ENCODE measurements at regions not wholly inside any gene's neighbourhood (a gene's known extent, or its start where the extent isn't known, plus 50 kb on each side); places are given as distances from the start of the nearest gene placed in this dataset.

GRCh38 chr16:85475233-85475632, 137.9 kb upstream of the GSE1 start:
- no peak for DNase-seq (ENCODE audit: low spot score)

- DNase-seq (ENCODE audit: low spot score) = no peak
Measured at GRCh38 chr16:85475691-85476300, 137.3 kb upstream of the GSE1 start.

DNA sequence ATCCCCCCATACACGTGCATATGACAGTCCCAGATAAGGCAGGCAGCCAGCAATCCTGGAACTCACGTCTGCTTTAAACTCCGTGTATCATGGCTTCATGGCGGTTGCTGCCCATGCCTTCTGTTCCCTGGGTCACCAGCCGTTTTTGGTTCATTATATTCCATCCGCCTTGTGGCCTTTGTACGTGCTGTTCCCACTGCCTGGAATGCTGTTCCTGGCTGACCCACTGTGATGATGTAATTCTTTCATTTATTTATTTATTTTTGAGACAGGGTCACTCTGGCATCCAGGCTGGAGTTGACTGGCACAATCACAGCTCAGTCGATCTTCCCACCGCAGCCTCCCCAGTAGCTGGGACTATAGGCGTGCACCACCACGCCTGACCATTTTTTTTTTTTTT, 136.7 kb upstream of the GSE1 start:
- DNase-seq (ENCODE audit: low spot score) = no peak

GRCh38 chr16:85477801-85478363, 135.2 kb upstream of the GSE1 start:
- no peak for DNase-seq (ENCODE audit: low spot score)

DNA sequence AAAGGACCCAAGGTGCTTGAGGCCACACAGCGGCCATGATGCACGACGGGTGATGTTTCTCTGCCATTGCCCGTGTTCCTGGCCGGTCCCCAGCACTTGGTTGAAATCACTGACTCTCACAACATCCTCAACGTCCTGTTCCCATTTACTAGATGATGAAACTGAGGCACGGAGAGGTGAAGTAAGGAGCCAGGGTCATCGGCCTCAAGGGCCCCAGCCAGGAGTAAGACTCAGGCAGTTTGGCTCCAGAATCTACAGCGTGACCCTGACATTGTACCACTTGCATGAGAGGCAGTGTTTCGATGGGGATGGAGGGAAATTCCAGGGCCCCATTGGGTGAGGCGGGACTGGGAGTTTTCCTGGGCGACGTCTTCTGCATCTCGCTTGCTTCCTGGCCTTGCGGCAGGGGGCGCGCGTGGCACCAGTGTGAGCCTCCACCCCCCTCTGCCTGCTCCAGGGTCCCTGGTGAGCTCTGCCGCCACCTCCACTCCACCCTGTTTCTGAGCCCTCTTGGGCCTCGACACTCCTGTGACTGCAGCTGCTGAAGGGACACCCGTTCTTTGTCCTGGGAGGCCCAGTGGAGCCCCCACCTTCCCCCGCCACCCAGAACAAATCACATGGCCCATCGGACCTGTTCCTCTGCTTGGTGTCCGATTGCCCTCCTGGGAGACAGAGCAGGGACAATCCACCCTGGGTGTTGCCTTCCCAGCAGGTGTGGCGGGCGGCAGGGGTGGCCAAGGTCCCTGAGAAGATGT, 133.0 kb upstream of the GSE1 start:
- DNase-seq (ENCODE audit: low spot score) = no peak

DNA sequence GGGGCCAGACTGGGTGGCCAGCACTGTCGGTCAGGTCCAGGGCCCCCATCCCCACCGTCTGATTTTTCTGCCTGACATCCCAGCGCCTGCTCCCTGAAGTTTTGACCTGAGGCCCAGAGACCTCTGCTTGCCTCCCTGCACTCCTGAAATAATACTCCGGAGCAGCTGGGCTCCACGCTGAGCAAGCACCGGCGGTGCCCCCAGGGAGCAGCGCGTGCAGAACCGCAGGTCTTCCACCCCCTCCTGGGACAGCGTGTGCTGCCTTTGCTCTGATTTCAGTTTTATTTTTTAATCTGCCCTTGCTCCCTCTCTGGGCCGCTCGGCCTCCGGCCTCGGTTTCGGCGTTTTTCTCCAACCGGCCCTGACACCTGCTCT, 132.4 kb upstream of the GSE1 start:
- no peak for DNase-seq (ENCODE audit: low spot score)

GRCh38 chr16:85481206-85481605, 131.9 kb upstream of the GSE1 start:
- DNase-seq (ENCODE audit: low spot score) = no peak

DNA sequence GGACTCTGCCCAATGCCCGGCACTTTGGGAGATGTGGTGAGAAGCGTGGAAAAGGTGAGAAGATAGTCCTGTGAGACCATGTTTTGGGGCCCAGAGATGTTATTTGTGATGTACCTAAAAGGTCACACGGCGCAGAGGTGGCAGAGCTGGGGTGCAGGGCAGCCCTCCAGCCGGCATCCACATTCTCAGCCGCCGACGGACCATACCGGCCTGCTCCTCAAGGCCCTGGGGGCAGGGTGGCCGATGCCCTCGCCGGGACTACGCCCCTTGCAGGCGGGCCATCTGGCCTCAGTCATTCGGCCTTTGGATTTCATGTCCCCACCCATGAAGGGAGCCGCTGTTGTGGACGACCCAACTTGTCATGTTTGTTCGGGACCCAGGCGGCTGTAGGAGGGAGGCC, 131.4 kb upstream of the GSE1 start:
- no peak for DNase-seq (ENCODE audit: low spot score)

DNA sequence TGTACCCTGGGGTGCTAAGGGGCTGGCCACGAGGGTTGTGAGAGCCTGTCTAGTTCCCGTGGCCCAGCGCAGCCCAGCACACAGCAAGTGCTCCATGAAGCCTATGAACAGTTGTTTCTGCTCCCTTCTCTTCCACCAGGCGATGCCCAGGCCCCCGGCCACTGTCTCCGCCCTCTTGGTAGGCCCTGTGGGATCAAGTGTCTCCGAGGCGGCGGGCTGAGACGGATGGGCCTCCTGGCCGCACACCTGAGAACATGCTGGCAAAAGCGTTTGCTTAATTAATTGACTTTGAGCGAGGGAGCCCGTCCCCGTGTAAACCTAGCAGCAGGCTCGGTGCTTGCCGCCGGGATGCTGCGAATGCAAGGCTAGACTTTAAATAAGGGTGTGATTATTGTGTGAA, 129.7 kb upstream of the GSE1 start:
- no peak for DNase-seq (ENCODE audit: low spot score)

GRCh38 chr16:85484347-85485300, 128.5 kb upstream of the GSE1 start:
- DNase-seq (ENCODE audit: low spot score) = no peak

DNA sequence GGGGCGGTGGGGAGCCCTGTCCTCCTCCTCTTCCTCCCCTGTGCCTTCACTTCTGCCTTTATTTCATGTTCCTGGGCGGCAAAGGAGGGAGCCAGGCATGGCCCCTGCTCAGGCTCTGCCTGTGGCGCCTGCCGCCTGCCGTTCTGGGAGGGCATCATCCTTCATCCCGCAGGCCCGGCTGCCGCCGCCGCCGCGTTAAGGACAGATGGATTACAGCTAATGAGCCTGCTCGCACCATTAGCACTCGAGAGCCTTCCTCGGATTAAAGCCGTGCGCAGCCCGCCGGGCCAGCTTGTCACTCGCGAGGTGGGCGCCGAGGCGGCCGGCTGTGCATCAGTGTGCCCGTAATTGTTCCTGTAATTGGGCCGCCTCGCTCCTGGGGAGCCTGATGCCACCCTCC, 127.7 kb upstream of the GSE1 start:
- DNase-seq (ENCODE audit: low spot score) = no peak

GRCh38 chr16:85486256-85486915, 126.7 kb upstream of the GSE1 start:
- no peak for DNase-seq (ENCODE audit: low spot score)

DNA sequence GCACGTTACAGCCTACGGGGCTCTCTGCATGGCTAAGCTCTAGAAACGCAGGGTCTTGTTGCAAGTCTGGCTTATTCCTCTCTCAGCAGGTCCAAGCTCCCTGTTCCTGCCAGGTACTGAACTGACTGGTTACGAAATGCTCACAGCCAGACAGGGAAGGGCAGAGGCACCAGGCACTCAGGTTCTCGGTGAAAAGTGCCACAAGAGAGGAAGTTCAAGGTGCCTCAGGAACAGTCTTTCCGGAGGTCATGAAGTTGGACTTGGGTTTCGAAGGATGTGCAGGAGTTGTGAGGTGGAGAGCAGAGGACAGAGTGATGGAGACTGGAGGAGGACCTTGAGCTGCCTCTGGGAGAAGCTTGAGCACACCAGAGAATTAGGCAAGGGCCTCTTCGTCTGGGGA, 124.7 kb upstream of the GSE1 start:
- DNase-seq (ENCODE audit: low spot score) = no peak

DNA sequence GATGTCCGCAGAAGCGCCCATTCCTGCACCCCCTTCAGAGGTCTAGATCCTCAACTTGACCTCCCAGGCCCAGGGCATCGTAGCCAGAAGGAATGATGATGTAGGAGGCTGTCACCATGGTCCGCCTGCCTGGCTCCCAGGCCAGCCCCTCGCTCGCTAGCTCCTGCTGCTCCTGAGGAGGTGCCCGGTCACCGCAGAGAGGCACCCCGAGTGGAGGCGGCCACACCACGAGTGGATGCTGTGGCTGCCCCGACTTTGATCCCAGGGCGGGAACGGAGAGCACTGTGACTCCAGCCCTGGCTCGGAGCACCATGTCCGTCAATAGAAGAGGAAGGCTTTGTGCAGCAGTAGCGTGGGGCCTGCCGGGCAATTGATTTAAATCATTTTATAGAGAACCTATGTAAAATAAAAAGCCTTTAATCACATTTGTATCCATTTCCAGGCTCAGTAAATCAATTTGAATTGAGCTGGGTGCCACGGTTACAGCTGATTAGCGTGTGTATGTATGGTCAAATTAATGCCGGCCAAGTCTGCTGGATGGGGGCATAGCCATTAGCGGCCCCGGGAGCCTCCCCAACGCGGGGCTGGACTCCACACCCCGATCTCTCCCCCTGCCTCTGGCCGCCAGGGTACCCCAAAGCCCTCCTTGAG, 122.6 kb upstream of the GSE1 start:
- DNase-seq (ENCODE audit: low spot score) = no peak

DNA sequence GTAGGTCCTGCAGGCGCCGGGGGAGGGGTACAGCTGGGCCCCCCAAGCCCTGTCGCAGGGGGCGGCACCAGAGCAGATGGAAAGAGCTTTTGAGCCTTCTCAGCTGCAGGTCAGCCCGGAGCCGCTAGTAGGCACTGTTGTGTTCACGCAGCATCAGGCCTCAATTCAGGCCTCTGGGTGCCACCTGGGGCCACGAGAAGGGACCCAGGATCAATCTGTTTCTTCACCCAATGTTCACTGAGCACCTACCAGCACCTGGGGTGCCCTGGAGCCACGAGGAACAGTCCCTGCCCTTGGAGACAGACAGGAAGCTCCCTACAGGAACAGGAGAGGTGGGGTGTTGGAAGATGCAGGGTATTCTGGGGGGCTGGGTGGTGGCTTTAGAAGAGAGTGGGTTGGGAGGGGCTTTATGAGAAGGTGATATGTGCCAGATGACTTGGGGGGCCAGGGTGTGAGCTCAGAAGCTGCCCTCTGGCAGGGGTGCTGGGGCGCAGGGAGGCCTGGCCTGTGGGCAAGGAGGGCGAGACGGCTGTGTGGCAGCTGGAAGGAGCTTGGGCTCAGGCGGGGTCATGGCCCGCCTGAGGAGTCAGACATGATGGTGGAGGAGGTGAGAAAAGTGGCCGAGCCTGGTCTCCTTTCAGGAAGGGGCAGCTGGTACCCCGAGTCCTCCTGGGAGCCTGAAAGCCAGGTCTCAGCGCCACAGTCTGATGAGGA, 121.9 kb upstream of the GSE1 start:
- no peak for DNase-seq (ENCODE audit: low spot score)

- DNase-seq (ENCODE audit: low spot score) = peak; percentile 14
Measured at GRCh38 chr16:85491798-85492294, 121.3 kb upstream of the GSE1 start.

GRCh38 chr16:85492295-85492864, 120.7 kb upstream of the GSE1 start:
- no peak for DNase-seq (ENCODE audit: low spot score)

DNA sequence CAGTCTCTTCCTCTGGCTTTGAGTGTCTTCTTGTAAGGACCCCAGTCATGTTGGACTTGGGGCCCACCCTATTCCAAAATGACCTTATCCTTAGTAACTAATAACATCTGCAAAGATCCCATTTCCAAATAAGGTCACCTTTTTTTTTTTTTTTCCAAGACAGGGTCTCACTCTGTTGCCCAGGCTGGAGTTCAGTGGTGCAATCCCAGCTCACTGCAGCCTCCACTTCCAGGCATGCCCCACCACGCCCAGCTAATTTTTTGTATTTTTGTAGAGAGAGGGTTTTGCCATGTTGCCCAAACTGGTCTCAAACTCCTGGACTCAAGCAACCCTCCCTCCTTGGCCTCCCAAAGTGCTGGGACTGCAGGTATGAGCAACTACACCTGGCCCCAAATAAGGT, 118.8 kb upstream of the GSE1 start:
- no peak for DNase-seq (ENCODE audit: low spot score)

- DNase-seq (ENCODE audit: low spot score) = no peak
Measured at GRCh38 chr16:85495259-85495658, 117.9 kb upstream of the GSE1 start.

DNA sequence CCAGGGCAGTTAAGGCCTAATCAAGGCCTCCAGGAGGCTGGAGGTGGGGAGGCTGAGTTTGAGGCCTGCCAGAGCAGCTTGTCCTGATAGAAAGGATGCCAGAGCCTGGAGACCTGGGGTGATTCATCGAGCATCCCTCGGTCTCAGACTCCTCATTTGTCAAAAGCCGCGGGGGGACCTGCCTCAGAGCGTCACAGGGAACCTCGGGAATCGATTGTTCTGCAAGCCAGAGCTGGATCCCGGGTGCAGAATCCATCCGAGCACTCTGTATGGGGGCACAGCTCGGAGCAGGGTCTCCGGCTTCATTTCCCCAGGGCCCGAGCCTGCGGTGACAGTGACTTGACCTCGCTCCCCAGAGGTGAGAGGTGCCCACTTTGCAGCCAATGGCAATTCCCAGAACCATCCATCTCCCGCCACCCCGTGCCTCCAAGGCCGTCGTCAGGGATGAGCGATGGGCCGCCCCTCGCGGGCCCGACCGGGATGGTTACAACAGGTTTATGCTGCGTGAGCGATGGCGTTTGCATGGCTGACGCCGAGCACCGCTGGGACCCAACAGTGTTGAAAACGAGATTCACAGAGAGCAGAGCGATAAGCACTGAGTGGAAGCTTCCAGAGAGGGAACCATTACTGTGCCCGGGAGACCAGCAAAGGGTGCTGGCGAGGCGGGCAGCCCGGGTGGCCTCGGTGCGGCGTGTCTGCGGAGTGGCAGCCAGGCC, 117.1 kb upstream of the GSE1 start:
- no peak for DNase-seq (ENCODE audit: low spot score)

Data from kidney tubule cell (primary cell).